NCI-H146 treated with DMSO at 0.1 percent for 48 hours (cell line): ENCODE measurements at regions not wholly inside any gene's neighbourhood (a gene's known extent, or its start where the extent isn't known, plus 50 kb on each side); places are given as distances from the start of the nearest gene placed in this dataset.
"Not testable (repeated sequence)": the region's sequence is repeated elsewhere in the genome, so short reads cannot be mapped to it uniquely, and the experiment has no call there.

Source experiments
- DNase-seq: peaks from one replicate; lab custom pipeline; 2025; ENCODE audit not compliant: unreplicated experiment; lab: John Stamatoyannopoulos, UW

DNA sequence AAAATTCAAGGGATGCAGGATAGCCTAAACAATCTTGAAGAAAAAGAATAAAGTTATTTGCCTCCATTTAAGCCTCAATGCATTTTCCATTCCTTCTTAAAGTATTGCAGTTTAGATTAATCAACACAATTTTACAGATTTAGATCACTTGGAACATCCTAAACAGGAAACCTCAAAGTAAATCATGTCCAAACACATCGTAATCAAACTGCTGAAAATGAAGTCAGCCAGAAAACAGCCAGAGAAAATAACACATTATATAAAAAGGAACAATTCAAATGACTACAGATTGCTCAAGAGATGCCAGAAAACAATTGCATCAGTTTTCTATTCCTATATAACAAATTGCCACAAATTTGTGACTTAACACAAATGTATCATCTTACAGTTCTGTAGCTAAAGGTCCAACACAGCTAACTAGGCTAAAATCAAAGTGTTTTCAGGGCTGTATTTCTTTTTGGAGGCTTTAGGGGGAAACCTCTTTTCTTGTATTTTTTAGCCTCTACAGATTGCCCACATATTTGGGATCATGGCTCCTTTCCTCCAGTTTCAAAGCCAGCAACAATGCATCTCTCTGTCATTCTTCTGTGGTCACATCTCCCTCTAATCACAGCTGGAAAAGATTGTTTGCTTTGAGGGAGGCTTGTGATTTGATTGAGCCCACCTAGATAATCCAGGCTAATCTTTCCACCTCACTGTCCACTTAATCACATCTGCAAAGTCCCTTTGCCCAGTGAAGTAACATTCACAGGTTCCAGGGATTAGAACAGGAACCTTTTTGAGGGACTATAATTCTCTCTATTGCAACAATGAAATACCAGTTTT is 543.3 kb upstream of the UBE2E2 start:
- no peak for DNase-seq

- no peak for DNase-seq
Measured at GRCh38 chr3:22660606-22661005, 542.5 kb upstream of the UBE2E2 start.

DNA sequence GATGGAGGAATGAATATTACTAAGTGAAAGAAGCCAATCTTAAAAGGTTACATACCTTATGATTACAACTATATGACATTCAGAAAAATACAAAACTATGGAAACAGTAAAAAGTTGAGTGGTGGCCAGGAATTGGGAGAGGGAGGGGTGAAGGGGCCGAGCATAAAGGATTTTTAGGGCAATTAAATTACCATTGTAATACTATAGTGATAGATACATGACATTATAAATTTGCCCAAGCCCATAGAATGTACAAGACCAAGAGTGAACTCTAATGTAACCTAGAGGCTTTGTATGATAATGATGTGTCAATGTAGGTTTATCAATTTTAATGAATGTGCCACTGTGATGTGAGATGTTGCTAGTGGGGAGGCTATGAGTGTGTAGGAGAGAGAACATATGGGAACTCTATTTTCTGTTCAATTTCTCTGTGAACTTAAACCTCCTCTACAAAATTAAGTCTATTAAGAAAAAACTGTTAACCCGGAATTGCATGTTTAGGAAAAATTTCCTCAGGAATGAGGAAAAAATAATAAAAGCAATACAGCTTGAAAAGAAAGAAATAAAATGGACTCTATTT is 541.9 kb upstream of the UBE2E2 start:
- DNase-seq = no peak

DNA sequence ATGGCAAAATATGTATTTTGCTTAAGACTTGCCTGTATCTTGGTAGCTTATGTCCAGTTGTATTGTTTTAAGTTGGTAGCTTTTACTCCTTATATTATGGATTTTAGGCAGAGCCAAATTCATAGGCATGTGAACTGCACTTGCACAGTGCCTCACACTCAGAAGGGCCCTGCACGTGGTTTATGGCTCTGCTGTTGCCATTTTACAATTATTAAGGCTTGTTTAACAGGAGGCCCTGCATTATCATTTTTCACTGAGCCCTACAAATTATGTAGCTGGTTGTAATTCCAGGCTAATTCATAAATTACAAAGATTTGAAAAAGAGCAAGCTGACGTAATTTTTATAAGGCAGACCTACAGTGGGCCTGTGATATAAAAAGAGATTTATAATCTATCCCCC is 537.6 kb upstream of the UBE2E2 start:
- DNase-seq = no peak

GRCh38 chr3:22666736-22667135 is 536.4 kb upstream of the UBE2E2 start:
- DNase-seq = no peak

- no peak for DNase-seq
Measured at GRCh38 chr3:22671848-22672247, 531.3 kb upstream of the UBE2E2 start.

GRCh38 chr3:22684739-22685138 is 518.4 kb upstream of the UBE2E2 start:
- DNase-seq = no peak

GRCh38 chr3:22685597-22685996 is 517.5 kb upstream of the UBE2E2 start:
- no peak for DNase-seq

GRCh38 chr3:22691407-22691806 is 511.7 kb upstream of the UBE2E2 start:
- DNase-seq = no peak

- DNase-seq = no peak
Measured at GRCh38 chr3:22691856-22692628, 511.1 kb upstream of the UBE2E2 start.

DNA sequence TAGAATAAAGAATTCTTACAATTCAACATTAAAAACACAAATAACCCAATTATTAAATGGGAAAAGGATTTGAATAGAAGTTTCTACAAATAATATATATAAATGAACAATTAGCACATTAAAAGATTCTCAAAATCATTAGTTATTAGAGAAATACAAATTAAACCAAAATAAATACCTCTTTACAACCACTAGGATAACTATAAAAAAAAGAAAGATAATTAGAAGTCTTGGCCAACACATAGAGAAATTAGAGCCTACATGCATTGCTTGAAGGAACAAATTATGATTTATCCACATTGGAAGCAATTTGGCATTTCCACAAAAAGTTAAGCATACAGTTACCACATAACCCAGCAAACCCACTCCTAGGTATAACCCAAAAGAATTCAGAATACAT is 502.3 kb upstream of the UBE2E2 start:
- DNase-seq = no peak

DNA sequence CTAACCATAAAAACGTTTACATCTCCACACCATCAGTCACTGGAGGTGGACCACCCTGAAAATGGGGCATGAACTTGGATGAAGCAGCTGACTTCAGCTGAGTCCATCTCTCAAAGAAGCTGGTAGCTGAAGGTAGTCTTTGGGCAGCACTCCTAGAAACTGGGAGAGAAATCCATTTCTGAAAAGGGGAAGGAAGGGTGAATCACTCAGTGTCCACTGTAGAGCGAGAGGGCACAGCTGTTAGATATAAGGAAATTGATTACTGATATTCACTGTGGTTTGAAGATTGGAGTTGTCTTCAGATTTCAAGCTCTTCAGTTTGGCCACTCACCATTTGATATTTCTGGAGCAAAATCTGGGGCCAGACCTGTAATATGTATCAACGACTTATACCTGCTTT is 499.0 kb upstream of the UBE2E2 start:
- DNase-seq = no peak

- no peak for DNase-seq
Measured at GRCh38 chr3:22704571-22705354, 498.4 kb upstream of the UBE2E2 start.

GRCh38 chr3:22706922-22707321 is 496.2 kb upstream of the UBE2E2 start:
- not testable (repeated sequence) for DNase-seq

DNA sequence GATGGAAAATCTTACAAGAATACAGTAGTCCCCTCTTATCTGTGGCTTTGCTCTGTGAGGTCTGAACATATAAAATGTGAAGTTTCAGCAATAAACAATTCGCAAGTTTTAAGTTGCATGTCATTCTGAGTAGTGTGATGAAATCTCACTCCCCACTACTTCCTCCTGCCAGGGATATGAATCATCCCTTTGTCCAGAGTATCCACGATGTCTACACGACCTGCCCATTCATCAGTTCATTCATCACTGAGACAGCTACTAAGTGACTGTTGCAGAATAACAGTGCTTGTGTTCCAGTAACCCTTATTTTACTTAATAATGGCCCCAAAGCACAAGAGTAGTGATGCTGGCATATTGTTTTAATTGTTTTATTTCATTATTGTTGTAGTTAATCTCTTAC is 489.2 kb upstream of the UBE2E2 start:
- DNase-seq = no peak

- DNase-seq = no peak
Measured at GRCh38 chr3:22714749-22715148, 488.4 kb upstream of the UBE2E2 start.

GRCh38 chr3:22720596-22720995 is 482.5 kb upstream of the UBE2E2 start:
- DNase-seq = no peak

GRCh38 chr3:22724420-22724819 is 478.7 kb upstream of the UBE2E2 start:
- DNase-seq = no peak

- no peak for DNase-seq
Measured at GRCh38 chr3:22728406-22728805, 474.7 kb upstream of the UBE2E2 start.

- no peak for DNase-seq
Measured at GRCh38 chr3:22729212-22729611, 473.9 kb upstream of the UBE2E2 start.

DNA sequence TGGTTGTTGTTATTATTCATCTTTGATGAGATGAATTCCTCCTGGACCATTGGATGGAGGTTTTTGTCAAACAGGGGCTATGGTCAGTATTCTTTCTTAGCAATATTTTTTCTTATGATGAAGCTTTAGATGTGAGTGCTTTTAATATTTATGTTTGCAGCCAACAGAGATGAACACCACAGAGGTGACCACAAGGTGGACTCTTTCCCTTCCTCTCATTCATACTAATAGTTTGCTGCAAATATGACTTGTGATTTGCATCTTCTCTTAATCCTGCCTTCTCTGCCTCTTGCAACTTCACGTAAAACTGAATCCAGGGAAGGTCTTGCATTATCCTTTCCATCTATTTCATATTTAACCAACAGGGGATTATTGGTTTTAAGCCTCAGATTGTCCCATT is 473.1 kb upstream of the UBE2E2 start:
- no peak for DNase-seq
